Tongue (tissue), 1 donor: ENCODE measurements at regions not wholly inside any gene's neighbourhood (a gene's known extent, or its start where the extent isn't known, plus 50 kb on each side); places are given as distances from the start of the nearest gene placed in this dataset.
A peak's percentile ranks its signal among the peaks of the same experiment; 100 is the strongest.

Source experiments
- DNase-seq: peaks from one replicate; pipeline ENCODE4 v3.0.0-alpha.2; 2015

GRCh38 chr2:6526093-6526824 lies 339.4 kb downstream of the CMPK2 start:
- DNase-seq, result peak; percentile 30

GRCh38 chr2:6531304-6531703 lies 334.4 kb downstream of the CMPK2 start:
- no peak for DNase-seq

- no peak for DNase-seq
Observed at GRCh38 chr2:6535572-6535971, 330.1 kb downstream of the CMPK2 start.

GRCh38 chr2:6538607-6539006 lies 327.1 kb downstream of the CMPK2 start:
- DNase-seq, result no peak

GRCh38 chr2:6545336-6545735 lies 320.4 kb downstream of the CMPK2 start:
- DNase-seq, result peak; percentile 7

- DNase-seq, result no peak
Observed at GRCh38 chr2:6545795-6546194, 319.9 kb downstream of the CMPK2 start.

- DNase-seq, result no peak
Observed at GRCh38 chr2:6554466-6554865, 311.2 kb downstream of the CMPK2 start.

- no peak for DNase-seq
Observed at GRCh38 chr2:6556755-6557154, 309.0 kb downstream of the CMPK2 start.

- no peak for DNase-seq
Observed at GRCh38 chr2:6557737-6558136, 308.0 kb downstream of the CMPK2 start.

- DNase-seq, result no peak
Observed at GRCh38 chr2:6562771-6563170, 302.9 kb downstream of the CMPK2 start.

- DNase-seq, result no peak
Observed at GRCh38 chr2:6564326-6564725, 301.4 kb downstream of the CMPK2 start.

- peak; percentile 48 for DNase-seq
Observed at GRCh38 chr2:6574121-6574520, 291.6 kb downstream of the CMPK2 start.

- DNase-seq, result no peak
Observed at GRCh38 chr2:6576302-6576701, 289.4 kb downstream of the CMPK2 start.

GRCh38 chr2:6577960-6578359 lies 287.7 kb downstream of the CMPK2 start:
- DNase-seq, result no peak

GRCh38 chr2:6578416-6578815 lies 287.3 kb downstream of the CMPK2 start:
- DNase-seq, result no peak

GRCh38 chr2:6579281-6579680 lies 286.4 kb downstream of the CMPK2 start:
- DNase-seq, result no peak

GRCh38 chr2:6580982-6581381 lies 284.7 kb downstream of the CMPK2 start:
- DNase-seq, result no peak

- no peak for DNase-seq
Observed at GRCh38 chr2:6589150-6589549, 276.6 kb downstream of the CMPK2 start.

- no peak for DNase-seq
Observed at GRCh38 chr2:6590442-6590841, 275.3 kb downstream of the CMPK2 start.

- DNase-seq, result no peak
Observed at GRCh38 chr2:6602471-6602870, 263.2 kb downstream of the CMPK2 start.

- DNase-seq, result no peak
Observed at GRCh38 chr2:6605836-6606505, 259.7 kb downstream of the CMPK2 start.

GRCh38 chr2:6617794-6618193 lies 247.9 kb downstream of the CMPK2 start:
- DNase-seq, result no peak

GRCh38 chr2:6618201-6618600 lies 247.5 kb downstream of the CMPK2 start:
- DNase-seq, result no peak

- DNase-seq, result peak; percentile 20
Observed at GRCh38 chr2:6623746-6624145, 242.0 kb downstream of the CMPK2 start.
